T47D (cell line): ENCODE measurements at regions not wholly inside any gene's neighbourhood (a gene's known extent, or its start where the extent isn't known, plus 50 kb on each side); places are given as distances from the start of the nearest gene placed in this dataset.

Experiments
- DNase-seq, 2 experiments: peaks; one replicate each; pipeline versions ENCODE4 v3.0.0 to v3.0.0-alpha.2; 2011 to 2012; ENCODE audit warnings: low read depth in 1 of 2, low spot score in 1 of 2
- JUND ChIP-seq: IDR thresholded peaks from 2 replicates; pipeline ENCODE4 v1.6.1; 2012; ENCODE audit warnings: low read depth
- in situ Hi-C: cut with HindIII; loops from 2 replicates; pipeline ENCODE4 v1.10.0; 2016; ENCODE audit warnings: low sequenced_read_pairs, low pct_unique_long_range_greater_than_20kb

DNA sequence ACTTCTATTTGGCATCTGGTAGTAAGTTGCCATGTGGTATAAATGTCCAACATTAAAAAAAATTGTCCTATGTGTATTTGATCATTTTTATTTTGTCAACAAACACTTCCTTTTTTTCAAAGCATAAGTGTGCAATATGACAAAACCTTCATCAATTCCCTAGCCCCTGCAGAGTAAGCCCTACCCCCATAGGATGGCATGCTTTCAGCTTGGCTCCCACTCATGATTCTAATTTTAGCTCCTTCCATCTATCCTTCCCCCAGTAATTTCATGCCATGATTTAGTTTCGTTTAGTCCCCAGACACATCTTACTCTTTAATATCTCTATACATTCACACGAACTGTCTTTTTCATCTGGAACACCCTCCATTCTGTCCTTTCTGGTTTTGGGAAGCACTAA is 250.6 kb upstream of the RAG2 start:
- in situ Hi-C loops: no loop called here
- no peak for DNase-seq
- TF ChIP-seq JUND: no peak

DNA sequence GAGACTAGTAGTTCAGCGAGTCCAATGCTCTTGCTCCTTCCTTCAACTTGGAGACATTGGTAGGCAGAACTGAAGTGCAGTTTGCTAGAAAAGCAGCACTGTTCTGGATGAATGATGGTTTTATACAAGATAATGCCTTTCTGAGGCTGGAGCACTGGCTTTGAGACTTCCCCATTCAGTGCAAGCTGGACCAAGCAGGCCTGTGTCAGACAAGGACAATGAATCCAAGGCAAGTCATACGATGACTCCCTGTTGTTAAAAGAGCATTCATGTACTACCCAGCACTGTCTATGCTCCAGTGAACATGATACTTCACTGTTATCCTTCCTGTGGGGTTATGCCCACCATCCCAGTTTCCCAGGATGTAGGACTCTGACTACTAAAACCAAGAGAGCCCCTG is 242.3 kb upstream of the RAG2 start:
- no peak for TF ChIP-seq JUND

DNA sequence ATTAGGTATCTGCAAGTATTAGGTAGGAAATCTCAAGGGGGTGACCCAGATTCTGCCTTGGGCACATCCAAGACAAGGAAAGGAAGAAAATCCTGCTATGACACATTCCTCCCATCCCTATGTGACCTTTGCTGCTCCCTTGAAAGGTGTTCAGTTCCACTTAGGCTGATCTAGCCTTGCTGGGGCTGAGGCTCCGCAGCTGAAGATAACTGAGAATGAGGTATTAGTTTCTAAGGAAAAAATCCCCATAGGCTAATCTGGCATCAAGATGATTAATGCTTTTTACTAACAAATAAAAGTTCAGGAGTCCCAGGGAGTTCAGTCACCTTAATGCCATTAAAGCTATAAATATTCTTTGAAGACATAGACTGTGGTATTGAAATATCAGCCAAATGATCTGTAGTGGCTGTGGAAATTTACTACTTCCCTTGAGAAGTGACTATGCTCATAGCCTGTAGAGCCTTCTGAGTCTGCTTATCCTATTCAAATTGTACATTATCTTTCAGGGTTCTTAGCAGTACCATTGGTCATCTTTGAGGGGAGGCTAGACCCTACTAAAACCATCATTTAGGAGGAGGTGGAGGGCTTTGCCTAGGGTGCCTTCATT is 239.9 kb upstream of the RAG2 start:
- TF ChIP-seq JUND: no peak
- DNase-seq: no peak
- in situ Hi-C loops: no loop called here

More for the DNA sequence above, 242.3 kb upstream of the RAG2 start:
- DNase-seq: no peak
- in situ Hi-C loops: no loop called here

DNA sequence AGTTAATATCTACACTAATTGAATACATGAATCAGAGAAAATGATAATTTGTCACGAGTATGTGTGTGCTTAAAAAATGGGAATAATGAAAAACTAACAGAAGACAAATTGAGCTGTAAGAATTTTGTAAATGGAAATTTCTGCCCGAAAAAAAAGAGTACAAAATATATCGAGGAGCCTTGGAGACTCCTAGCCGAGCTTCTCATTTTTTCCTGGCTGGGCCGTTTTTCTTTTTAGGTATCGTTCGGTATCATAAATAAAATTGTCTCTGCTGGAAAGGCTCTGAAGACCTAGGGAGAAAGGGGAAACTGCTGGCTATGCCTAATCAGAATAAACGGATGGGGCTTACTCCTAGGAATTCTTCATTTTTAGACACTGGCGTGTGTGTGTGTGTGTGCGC is 227.2 kb upstream of the RAG2 start:
- no peak for DNase-seq
- in situ Hi-C loops: no loop called here
- TF ChIP-seq JUND: no peak

DNA sequence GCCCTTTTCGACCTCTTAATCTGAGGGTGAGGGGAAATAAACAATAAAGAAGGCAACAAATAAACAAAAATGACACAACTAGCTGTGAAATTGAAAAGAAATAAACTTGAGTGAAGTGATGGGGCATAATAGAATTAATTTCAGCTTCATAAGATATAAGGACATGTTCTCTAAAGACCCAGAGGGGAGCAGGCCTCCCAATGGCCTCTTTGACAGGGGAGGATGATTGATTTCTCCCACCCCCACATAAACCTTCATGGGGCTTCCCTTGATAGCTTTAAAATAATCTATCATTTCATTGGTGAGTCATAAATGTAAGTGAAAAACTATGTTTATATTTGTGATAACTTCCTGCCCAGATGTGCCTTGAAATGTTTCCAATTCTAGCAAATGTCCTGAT is 226.3 kb upstream of the RAG2 start:
- in situ Hi-C loops: no loop called here
- no peak for TF ChIP-seq JUND
- no peak for DNase-seq

DNA sequence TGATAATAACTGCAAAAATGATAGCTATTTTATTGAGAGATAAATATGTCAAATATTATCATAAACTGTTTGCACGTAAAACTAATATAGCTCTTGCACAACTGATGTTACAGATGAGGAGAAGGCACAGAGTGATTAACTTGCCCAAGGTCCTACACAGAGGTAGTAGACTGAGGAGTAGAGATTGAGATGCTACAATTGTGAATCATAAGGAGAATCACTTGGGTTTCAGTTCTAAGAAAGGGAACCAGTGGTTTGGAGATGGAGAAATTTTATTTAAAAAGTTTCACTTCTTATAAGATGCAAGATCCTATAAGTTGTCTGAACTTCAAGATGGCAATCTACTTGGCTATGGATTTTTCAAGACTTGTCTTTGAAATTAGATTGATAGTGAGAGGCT is 224.8 kb upstream of the RAG2 start:
- DNase-seq: no peak
- TF ChIP-seq JUND: no peak
- in situ Hi-C loops: no loop called here

DNA sequence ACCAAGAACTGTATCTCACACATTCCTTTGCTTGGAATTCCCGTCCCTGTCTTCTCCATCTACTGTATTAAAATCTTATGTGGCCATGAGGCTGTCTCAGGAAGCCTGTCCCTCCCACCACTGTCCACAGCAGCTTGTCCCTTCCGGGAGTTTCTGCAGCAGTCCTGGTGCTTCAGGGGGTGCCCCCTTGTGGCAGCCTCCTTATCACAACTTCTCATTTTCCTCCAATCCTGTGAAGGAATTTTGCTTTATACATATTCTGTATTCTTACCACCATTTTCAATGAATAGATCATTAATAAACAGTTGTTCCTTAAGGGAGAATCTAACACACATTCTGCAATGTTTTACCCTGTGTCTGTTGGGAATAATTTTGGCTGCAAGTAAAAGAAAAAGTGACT is 220.4 kb upstream of the RAG2 start:
- TF ChIP-seq JUND: no peak
- in situ Hi-C loops: no loop called here
- DNase-seq: peak in 1 of 2 experiments; percentile 8

DNA sequence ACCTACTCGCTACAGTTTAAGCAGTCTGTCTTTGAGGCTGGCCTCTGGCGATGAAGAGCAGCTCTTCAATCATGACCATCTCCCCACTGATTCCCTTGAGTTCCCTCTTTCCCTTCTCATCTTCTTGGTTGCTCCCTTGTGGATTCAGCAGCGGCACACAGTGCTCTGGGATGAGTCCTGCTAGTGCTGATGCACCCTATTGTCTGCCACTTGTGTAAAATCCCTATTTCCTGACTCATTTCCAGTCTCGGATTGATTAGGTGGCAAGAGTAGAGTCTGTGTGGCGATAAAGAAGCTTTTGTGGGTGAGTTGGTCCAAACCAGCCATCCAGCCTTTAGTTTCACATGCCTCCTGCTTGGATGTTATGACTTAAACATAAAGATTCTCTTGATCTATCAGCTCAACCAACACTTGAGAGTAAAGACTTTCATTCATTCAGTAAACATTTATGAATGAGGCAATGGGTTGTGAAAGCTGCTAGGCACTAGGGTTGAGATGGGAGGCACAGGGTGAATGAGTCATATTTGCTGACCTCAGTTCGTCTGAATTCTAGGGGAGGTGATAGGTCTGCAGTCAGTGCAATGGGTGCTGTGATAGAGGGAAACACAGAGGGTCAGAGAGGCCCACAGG is 219.4 kb upstream of the RAG2 start:
- in situ Hi-C loops: no loop called here
- DNase-seq: no peak
- no peak for TF ChIP-seq JUND

DNA sequence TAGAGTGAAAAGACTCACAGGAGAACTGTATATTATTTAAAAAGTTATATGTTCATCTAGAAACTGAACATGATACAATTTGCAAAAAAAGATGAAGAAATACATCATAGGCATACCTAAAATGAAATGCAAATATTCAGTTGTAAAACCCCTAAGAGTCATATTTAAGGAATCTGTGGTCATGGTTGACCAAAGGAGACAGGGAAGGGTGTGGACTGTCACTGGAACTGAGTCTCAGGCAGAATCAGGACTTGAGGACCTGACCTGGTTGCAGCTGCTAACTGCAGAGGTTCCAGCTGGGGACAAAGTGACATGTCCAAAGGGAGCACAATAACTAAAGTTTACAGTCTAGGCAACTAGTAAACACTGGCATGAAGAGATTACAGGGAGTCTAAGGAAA is 211.3 kb upstream of the RAG2 start:
- no peak for TF ChIP-seq JUND
- in situ Hi-C loops: no loop called here
- no peak for DNase-seq

DNA sequence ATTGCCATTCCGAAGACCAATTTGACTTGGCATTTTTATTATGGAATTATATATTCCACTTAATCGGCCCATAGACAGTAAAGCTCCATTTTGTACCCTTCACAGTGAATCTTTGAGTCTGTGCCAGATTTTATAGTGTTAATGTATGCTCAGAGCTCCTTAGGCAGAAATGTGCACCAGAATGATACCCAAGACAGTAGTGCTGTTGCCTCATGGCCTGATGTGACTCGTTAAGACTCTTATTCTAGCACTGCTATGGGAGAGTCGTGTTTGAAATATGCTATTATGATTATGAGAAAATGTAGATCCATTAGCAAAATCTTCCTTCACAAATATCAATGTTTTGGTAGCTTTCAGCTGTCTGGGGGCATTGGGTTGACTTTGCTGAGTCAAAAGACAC is 209.8 kb upstream of the RAG2 start:
- no peak for TF ChIP-seq JUND
- in situ Hi-C loops: no loop called here
- DNase-seq: no peak

DNA sequence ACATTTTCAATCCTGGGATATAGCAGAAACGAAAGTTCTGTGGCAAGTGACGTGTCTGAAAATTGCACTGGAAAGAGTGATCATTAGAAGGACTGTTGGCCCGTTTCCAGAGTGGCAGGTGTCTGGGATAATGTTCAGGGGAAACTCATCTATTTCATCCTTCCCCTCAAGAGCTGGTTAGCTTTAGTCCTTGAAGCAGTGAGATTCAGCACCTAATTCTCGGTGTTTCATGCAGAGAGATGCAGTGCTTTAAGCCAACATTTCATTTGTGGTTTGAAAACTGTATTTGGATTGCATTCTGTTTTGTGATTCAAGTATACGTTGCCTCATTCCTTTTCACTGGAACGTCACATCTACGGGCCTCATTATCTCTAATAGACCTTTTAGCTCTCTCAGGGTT is 205.0 kb upstream of the RAG2 start:
- in situ Hi-C loops: no loop called here
- DNase-seq: no peak
- no peak for TF ChIP-seq JUND

DNA sequence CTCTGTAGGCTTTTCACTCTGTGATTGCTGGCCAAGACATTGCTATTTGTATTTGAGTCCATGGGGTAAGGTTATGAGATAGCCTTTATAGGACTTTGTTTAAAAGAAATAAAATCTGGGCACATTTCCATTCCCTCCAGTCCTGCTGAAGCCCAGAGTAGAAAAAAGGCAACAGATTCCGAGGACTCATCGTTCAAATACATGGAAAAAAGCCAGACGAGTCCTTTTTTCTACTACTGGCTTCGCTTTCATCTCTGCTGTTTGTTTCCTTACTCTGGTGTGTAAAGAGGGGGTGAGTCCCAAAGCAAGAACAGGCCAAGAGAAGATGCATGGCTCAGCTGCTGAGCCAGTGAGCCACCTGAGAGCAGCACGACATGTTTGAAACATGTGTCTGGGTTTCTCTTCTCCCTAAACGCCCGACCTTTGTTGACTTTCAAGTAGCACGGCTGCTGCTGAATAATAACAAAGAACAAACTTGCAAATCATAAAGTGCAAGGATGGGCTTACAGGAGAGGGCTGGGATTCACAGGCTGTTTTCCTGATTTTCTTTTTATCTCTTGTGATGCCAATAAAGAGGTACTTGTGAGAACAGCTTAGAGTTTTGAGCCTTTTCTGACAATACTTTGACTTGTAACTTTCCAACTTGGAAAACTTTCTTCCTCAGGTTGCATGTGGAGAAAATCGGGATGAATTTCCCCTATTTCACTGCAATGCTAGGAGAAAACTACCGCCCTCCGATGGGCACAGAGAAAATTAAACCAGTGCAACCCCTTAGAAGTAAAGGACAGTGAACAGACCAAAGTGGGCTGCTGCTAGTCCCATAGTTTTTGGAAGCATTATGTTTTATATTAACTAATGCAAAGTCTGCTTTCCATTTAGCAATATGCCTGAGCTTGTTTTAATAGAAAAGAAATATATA is 195.2 kb upstream of the RAG2 start:
- no peak for DNase-seq
- no peak for TF ChIP-seq JUND
- in situ Hi-C loops: no loop called here

DNA sequence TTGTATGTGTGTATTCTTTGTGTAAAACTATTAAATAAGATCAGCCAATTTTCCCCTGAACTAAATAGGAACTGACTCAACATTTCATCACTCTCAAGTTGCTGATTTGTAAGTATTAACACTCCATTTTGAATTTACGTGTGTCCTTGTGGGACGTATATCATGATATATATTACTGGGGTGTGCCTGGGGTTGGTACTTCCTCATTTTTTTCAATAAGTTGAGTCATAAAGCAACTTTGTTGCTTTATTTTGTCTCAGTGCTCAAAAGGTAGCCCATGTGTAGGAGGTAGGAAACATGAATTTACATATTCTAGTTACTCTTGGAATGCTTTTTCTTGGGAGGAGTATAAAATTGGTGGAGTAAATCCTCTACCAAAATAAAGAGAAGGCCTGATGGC is 193.9 kb upstream of the RAG2 start:
- no peak for DNase-seq
- in situ Hi-C loops: no loop called here
- TF ChIP-seq JUND: no peak
